GM12878 (cell line): ENCODE measurements at regions not wholly inside any gene's neighbourhood (a gene's known extent, or its start where the extent isn't known, plus 50 kb on each side); places are given as distances from the start of the nearest gene placed in this dataset.

Source experiments
- ETV6 ChIP-seq, 2 experiments: fragments of 450-650 bp in 1 of 2; IDR thresholded peaks in 1 of 2; conservative IDR thresholded peaks in 1 of 2; 2 replicates each; pipeline ENCODE4 v1.6.1; 2014; ENCODE audit warnings: antibody characterized with exemption in 1 of 2, borderline replicate concordance in 1 of 2, low read depth in 1 of 2, mild to moderate bottlenecking in 1 of 2, moderate library complexity in 1 of 2
- EZH2 ChIP-seq: IDR thresholded peaks from 2 replicates; pipeline ENCODE4 v1.6.1; 2012; ENCODE audit warnings: low read depth, mild to moderate bottlenecking, control low read depth, inconsistent platforms, low read length, borderline replicate concordance; ENCODE audit not compliant: control insufficient read depth
- HDGF ChIP-seq: fragments of 450-650 bp; IDR thresholded peaks from 2 replicates; pipeline ENCODE4 v1.6.1; 2016; ENCODE audit warnings: antibody characterized with exemption
- KLF5 ChIP-seq: fragments of 450-650 bp; IDR thresholded peaks from 2 replicates; pipeline ENCODE4 v1.6.1; 2014; ENCODE audit warnings: mild to moderate bottlenecking; ENCODE audit not compliant: partially characterized antibody
- NBN ChIP-seq: fragments of 450-650 bp; IDR thresholded peaks from 2 replicates; pipeline ENCODE4 v1.6.1; 2016
- ZNF274 ChIP-seq: IDR thresholded peaks from one replicate; pipeline ENCODE4 v1.8.0; 2011; ENCODE audit not compliant: insufficient read length, insufficient read depth
- TF ChIP-seq, protein P1 (sequence below), 3 experiments: IDR thresholded peaks in 2 of 3; conservative IDR thresholded peaks in 1 of 3; 2 replicates each; pipeline ENCODE4 v1.5.1; 2011; ENCODE audit warnings: low read depth in 3 of 3, low read length in 3 of 3, mild to moderate bottlenecking in 3 of 3, control low read depth in 2 of 3, moderate library complexity in 2 of 3, inconsistent platforms in 1 of 3, mixed read lengths in 1 of 3; ENCODE audit not compliant: control insufficient read depth in 2 of 3, insufficient read depth in 1 of 3; ENCODE audit errors: extremely low read depth in 1 of 3
- TF ChIP-seq, protein P2 (sequence below): fragments of 450-650 bp; formaldehyde crosslinking; IDR thresholded peaks from 2 replicates; pipeline ENCODE4 v1.4.0; 2020; ENCODE audit warnings: mild to moderate bottlenecking, moderate library complexity

DNA sequence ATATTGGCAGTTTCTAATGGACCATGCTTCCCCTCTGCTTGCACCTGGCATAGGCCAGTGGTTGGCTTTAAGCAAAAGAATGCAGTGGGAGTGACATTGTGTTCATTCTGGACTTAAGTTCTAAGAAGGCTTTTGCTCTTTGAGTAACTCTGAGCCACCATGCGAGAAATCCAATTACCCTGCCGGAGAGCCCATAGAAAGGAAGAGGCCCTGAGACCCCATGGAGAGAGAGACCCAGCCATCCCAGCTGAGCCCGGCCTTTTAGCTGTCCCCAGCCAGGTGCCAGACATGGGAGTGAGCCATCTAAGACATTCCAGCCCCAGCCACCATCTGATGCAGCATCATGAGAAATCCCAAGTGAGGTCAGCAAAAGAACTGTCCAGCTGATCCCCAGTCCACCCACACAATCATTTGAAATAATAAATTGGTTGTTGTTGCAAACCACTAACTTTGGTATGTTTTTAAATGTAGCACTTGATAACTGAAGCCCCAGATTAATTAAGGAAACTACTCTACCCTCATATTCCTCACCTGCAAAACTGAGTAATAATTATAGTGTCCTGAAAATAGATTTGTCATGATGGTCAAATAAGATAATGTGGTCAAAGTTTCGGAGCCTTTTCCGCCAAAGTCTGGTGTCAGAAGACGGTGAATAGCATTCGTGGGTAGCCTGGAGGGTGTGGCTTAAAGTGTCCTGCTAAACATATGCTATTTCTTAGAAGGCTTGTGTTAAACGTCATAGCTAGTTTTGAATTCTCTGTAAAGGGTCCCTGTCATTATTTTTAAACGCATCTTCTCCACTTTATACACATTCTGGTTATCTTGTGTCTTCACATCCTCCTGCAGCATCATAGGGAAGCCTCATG is 166.6 kb upstream of the PELI2 start:
- TF ChIP-seq, protein P1, sequence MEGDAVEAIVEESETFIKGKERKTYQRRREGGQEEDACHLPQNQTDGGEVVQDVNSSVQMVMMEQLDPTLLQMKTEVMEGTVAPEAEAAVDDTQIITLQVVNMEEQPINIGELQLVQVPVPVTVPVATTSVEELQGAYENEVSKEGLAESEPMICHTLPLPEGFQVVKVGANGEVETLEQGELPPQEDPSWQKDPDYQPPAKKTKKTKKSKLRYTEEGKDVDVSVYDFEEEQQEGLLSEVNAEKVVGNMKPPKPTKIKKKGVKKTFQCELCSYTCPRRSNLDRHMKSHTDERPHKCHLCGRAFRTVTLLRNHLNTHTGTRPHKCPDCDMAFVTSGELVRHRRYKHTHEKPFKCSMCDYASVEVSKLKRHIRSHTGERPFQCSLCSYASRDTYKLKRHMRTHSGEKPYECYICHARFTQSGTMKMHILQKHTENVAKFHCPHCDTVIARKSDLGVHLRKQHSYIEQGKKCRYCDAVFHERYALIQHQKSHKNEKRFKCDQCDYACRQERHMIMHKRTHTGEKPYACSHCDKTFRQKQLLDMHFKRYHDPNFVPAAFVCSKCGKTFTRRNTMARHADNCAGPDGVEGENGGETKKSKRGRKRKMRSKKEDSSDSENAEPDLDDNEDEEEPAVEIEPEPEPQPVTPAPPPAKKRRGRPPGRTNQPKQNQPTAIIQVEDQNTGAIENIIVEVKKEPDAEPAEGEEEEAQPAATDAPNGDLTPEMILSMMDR (IDR thresholded peaks at IDR 0.05 in 2 of 3, conservative IDR thresholded peaks at IDR 0.05 in 1 of 3; ENCODE audit: control insufficient read depth in 2 of 3, extremely low read depth in 1 of 3, insufficient read depth in 1 of 3, low read depth in 3 of 3, low read length in 3 of 3): no peak
- TF ChIP-seq ZNF274 (no peak), EZH2 (no peak), HDGF (no peak), NBN (no peak), ETV6 (conservative IDR thresholded peaks at IDR 0.05 in 1 of 2, IDR thresholded peaks at IDR 0.05 in 1 of 2; ENCODE audit: borderline replicate concordance in 1 of 2, low read depth in 1 of 2) (no peak), KLF5 (no peak)
- TF ChIP-seq, protein P2, sequence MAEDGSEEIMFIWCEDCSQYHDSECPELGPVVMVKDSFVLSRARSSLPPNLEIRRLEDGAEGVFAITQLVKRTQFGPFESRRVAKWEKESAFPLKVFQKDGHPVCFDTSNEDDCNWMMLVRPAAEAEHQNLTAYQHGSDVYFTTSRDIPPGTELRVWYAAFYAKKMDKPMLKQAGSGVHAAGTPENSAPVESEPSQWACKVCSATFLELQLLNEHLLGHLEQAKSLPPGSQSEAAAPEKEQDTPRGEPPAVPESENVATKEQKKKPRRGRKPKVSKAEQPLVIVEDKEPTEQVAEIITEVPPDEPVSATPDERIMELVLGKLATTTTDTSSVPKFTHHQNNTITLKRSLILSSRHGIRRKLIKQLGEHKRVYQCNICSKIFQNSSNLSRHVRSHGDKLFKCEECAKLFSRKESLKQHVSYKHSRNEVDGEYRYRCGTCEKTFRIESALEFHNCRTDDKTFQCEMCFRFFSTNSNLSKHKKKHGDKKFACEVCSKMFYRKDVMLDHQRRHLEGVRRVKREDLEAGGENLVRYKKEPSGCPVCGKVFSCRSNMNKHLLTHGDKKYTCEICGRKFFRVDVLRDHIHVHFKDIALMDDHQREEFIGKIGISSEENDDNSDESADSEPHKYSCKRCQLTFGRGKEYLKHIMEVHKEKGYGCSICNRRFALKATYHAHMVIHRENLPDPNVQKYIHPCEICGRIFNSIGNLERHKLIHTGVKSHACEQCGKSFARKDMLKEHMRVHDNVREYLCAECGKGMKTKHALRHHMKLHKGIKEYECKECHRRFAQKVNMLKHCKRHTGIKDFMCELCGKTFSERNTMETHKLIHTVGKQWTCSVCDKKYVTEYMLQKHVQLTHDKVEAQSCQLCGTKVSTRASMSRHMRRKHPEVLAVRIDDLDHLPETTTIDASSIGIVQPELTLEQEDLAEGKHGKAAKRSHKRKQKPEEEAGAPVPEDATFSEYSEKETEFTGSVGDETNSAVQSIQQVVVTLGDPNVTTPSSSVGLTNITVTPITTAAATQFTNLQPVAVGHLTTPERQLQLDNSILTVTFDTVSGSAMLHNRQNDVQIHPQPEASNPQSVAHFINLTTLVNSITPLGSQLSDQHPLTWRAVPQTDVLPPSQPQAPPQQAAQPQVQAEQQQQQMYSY (CRISPR knock-in tag): no peak
